ENCODE measurements at regions not wholly inside any gene's neighbourhood (a gene's known extent, or its start where the extent isn't known, plus 50 kb on each side); places are given as distances from the start of the nearest gene placed in this dataset.
"Not testable (repeated sequence)": the region's sequence is repeated elsewhere in the genome, so short reads cannot be mapped to it uniquely, and the experiment has no call there.

GRCh38 chr5:74441616-74442015 is 198.9 kb downstream of the ENC1 start:
- no peaks in the 10 kb centered on the region for H3K27me3 Mint-ChIP-seq
- no peak overlapping the region for H3K27ac Mint-ChIP-seq
- TF ChIP-seq, protein P1, sequence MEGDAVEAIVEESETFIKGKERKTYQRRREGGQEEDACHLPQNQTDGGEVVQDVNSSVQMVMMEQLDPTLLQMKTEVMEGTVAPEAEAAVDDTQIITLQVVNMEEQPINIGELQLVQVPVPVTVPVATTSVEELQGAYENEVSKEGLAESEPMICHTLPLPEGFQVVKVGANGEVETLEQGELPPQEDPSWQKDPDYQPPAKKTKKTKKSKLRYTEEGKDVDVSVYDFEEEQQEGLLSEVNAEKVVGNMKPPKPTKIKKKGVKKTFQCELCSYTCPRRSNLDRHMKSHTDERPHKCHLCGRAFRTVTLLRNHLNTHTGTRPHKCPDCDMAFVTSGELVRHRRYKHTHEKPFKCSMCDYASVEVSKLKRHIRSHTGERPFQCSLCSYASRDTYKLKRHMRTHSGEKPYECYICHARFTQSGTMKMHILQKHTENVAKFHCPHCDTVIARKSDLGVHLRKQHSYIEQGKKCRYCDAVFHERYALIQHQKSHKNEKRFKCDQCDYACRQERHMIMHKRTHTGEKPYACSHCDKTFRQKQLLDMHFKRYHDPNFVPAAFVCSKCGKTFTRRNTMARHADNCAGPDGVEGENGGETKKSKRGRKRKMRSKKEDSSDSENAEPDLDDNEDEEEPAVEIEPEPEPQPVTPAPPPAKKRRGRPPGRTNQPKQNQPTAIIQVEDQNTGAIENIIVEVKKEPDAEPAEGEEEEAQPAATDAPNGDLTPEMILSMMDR (conservative IDR thresholded peaks at IDR 0.05): no peak
- no peaks in the 10 kb centered on the region for H3K36me3 Mint-ChIP-seq
- DNase-seq (ENCODE audit: extremely low spot score, unreplicated experiment): no peak
- H3K4me1 Mint-ChIP-seq (ENCODE audit: unreplicated experiment): peaks cover 10% of the 10 kb centered on the region
- peaks cover 5% of the 10 kb centered on the region for H3K9me3 Mint-ChIP-seq
- H3K4me3 Mint-ChIP-seq: no peak overlapping the region

GRCh38 chr5:74440341-74440740 is 200.2 kb downstream of the ENC1 start:
- TF ChIP-seq, protein P1 (conservative IDR thresholded peaks at IDR 0.05): no peak
- H3K27me3 Mint-ChIP-seq: no peaks in the 10 kb centered on the region
- peaks cover 7% of the 10 kb centered on the region for H3K4me1 Mint-ChIP-seq (ENCODE audit: unreplicated experiment)
- peaks cover 5% of the 10 kb centered on the region for H3K9me3 Mint-ChIP-seq
- H3K27ac Mint-ChIP-seq: no peak overlapping the region
- H3K4me3 Mint-ChIP-seq: no peak overlapping the region
- H3K36me3 Mint-ChIP-seq: peaks cover 4% of the 10 kb centered on the region
- no peak for DNase-seq (ENCODE audit: extremely low spot score, unreplicated experiment)

DNA sequence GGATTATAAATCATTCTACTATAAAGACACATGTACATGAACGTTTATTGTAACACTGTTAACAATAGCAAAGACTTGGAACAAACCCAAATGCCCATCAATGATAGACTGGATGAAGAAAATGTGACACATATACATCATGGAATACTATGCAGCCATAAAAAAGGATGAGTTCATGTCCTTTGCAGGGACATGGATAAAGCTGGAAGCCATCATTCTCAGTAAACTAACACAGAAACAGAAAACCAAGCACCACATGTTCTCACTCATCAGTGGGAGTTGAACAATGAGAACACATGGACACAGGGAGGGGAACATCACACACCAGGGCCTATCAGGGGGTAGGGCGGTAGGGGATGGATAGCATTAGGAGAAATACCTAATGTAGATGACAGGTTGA is 202.7 kb downstream of the ENC1 start:
- H3K36me3 Mint-ChIP-seq; H3K4me3 Mint-ChIP-seq; H3K27me3 Mint-ChIP-seq; H3K9me3 Mint-ChIP-seq; H3K27ac Mint-ChIP-seq; DNase-seq (ENCODE audit: extremely low spot score, unreplicated experiment): not testable (repeated sequence)
- H3K4me1 Mint-ChIP-seq (ENCODE audit: unreplicated experiment): peaks cover 23% of the 10 kb centered on the region

DNA sequence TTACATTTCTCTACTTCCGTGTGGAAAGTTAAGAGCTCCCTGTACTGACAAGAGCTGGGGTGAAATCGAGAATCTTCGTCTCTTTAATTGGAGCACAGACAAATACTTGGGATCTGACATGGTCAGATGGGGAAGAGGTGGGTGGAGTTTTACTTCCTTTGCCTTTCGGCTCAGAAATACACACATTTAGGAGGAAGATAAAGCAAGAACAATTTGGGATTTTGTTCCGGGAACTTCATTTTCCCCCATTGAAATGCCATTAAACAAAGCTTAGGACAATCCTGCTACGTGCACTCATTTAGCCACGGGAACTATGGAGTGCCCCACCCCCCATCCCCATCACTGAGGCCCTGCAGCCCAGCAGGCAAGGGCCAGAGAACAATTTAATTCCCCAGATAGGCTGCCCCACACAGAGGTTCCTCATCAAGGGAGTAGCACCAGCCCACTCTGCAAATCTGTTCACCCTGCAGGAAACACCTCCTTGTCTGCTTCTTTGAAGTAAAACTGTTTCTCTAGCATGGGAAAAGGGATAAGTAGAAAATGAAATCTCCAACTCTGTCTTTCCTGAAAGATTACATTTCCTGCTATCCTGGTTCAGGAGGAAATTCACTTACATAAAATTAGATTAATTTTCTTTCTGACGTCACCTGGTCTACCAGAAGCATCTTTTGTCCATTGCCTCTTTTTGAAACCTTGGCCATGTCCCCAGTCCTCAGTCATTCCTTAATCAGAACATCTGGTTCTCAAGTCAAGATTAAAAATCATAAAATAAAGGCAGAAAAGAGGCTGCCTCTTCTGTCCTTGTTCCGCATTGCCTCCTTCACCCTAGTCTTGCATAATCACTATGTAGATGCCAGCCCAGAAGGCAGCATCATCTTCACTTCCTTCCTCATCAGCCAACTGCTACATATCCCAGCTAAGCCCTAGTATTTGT is 206.4 kb downstream of the ENC1 start:
- no peak for DNase-seq (ENCODE audit: extremely low spot score, unreplicated experiment)
- Mint-ChIP-seq H3K9me3 (peaks cover 6% of the 10 kb centered on the region), H3K4me3 (peak overlapping the region; percentile 21), H3K27me3 (no peaks in the 10 kb centered on the region), H3K27ac (no peak overlapping the region), H3K36me3 (peaks cover 8% of the 10 kb centered on the region), H3K4me1 (ENCODE audit: unreplicated experiment) (peaks cover 16% of the 10 kb centered on the region)
- TF ChIP-seq, protein P1 (conservative IDR thresholded peaks at IDR 0.05): peak; percentile 9

DNA sequence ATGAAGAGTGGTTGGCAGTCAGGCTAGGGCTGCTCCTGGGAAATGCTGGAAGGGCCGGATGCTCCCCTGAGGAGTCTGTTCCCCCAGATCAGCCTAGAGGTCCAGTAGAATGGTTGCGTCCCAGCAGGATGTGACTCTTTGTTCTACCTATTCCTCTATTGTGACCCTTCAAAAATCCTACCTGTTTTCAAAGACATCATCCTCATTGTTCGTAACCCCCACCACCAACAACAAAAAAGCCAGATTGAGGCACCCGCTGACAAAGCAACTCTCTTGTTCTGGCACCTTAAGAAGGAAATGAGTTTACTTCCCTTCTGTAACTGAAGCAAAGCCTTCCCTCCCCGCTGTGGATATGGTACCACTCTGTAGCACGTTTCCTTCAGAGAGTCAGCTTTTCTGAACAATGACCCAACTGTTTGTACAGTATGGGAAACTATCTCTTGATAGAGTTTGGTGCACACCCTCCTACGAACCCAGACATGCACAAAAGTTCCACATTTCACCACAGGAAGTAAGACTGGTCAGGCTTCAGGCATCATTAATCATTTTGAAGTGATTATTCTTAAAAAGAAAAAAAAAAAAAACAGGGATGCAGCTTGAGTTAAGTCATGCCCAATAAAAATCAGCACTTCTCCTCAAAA is 207.2 kb downstream of the ENC1 start:
- no peak for DNase-seq (ENCODE audit: extremely low spot score, unreplicated experiment)
- H3K27ac Mint-ChIP-seq: no peak overlapping the region
- H3K27me3 Mint-ChIP-seq: no peaks in the 10 kb centered on the region
- peak overlapping the region; percentile 40 for H3K4me3 Mint-ChIP-seq
- peaks cover 7% of the 10 kb centered on the region for H3K9me3 Mint-ChIP-seq
- H3K4me1 Mint-ChIP-seq (ENCODE audit: unreplicated experiment): peaks cover 16% of the 10 kb centered on the region
- H3K36me3 Mint-ChIP-seq: peaks cover 8% of the 10 kb centered on the region
- TF ChIP-seq, protein P1 (conservative IDR thresholded peaks at IDR 0.05): peak; percentile 46

DNA sequence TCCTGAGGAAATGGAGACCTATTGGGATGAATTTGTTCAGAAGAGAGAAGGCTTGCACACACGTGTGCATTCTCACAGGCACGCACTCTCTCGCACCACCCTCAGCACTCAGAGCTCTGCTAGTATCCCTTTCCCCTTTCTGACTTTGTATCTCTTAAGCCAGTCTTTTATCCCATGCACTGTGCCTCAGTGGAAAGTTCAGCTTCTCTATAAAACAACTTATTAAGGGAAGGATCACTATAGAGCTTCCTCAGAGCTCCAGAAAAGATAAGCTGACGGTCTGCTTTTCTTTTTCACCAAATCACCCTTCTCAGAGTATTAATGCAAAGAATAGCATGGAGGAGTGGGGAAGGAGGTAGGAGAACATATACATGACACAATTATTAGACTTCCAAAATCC is 207.8 kb downstream of the ENC1 start:
- Mint-ChIP-seq H3K4me1 (ENCODE audit: unreplicated experiment) (peaks cover 16% of the 10 kb centered on the region), H3K4me3 (no peak overlapping the region)
- TF ChIP-seq, protein P1 (conservative IDR thresholded peaks at IDR 0.05): no peak

More for the DNA sequence above, 207.8 kb downstream of the ENC1 start:
- Mint-ChIP-seq H3K36me3 (peaks cover 8% of the 10 kb centered on the region), H3K27ac (no peak overlapping the region), H3K27me3 (no peaks in the 10 kb centered on the region), H3K9me3 (peaks cover 7% of the 10 kb centered on the region)
- DNase-seq (ENCODE audit: extremely low spot score, unreplicated experiment): no peak

Measured in type B pancreatic cell (in vitro differentiated cells).